H1 (cell line): ENCODE measurements at regions not wholly inside any gene's neighbourhood (a gene's known extent, or its start where the extent isn't known, plus 50 kb on each side); places are given as distances from the start of the nearest gene placed in this dataset.

ENCODE experiments used
- CHD2 ChIP-seq: IDR thresholded peaks from 2 replicates; pipeline ENCODE4 v1.6.1; 2012; ENCODE audit warnings: low read length, improper control_type of control experiment
- CTCF ChIP-seq, 3 experiments: IDR thresholded peaks; 1 replicate in 2 of 3; 2 replicates in 1 of 3; pipeline versions ENCODE4 v1.5.1 to v1.6.1; 2011; ENCODE audit warnings: low read length in 3 of 3, mild to moderate bottlenecking in 3 of 3, inconsistent platforms in 2 of 3, low read depth in 1 of 3, moderate library complexity in 1 of 3; ENCODE audit not compliant: insufficient read depth in 1 of 3; ENCODE audit errors: control extremely low read depth in 1 of 3
- FOSL1 ChIP-seq: IDR thresholded peaks from 2 replicates; pipeline ENCODE4 v1.6.1; 2011; ENCODE audit warnings: mild to moderate bottlenecking, low read depth, low read length, moderate library complexity; ENCODE audit not compliant: insufficient read depth
- HDAC2 ChIP-seq, 2 experiments: fragments of 300-600 bp in 1 of 2; sonication (generic) in 1 of 2; IDR thresholded peaks; 2 replicates each; pipeline ENCODE4 v1.6.1; 2011 to 2012; ENCODE audit warnings: low read depth in 2 of 2, low read length in 2 of 2, mild to moderate bottlenecking in 2 of 2, moderate library complexity in 2 of 2, borderline replicate concordance in 1 of 2, inconsistent platforms in 1 of 2
- JUN ChIP-seq: IDR thresholded peaks from 2 replicates; pipeline ENCODE4 v1.6.1; 2011; ENCODE audit warnings: low read depth, mild to moderate bottlenecking, improper control_type of control experiment, low read length
- KDM4A ChIP-seq: IDR thresholded peaks from one replicate; pipeline ENCODE4 v1.7.1; 2012; ENCODE audit warnings: low read depth, mild to moderate bottlenecking, moderate library complexity, low read length, inconsistent platforms; ENCODE audit not compliant: severe bottlenecking
- MAFK ChIP-seq: IDR thresholded peaks from 2 replicates; pipeline ENCODE4 v1.6.1; 2012; ENCODE audit warnings: low read depth, mild to moderate bottlenecking, improper control_type of control experiment, low read length
- POLR2A ChIP-seq, 2 experiments: IDR thresholded peaks; 1 replicate in 1 of 2; 2 replicates in 1 of 2; pipeline ENCODE4 v1.6.1; 2011; ENCODE audit warnings: low read depth in 2 of 2, low read length in 2 of 2, mild to moderate bottlenecking in 2 of 2; ENCODE audit errors: control extremely low read depth in 1 of 2
- SIN3A ChIP-seq, 2 experiments: IDR thresholded peaks in 1 of 2; conservative IDR thresholded peaks in 1 of 2; 2 replicates each; pipeline ENCODE4 v1.6.1; 2011 to 2012; ENCODE audit warnings: low read length in 2 of 2, improper control_type of control experiment in 1 of 2, low read depth in 1 of 2, mild to moderate bottlenecking in 1 of 2
- SIRT6 ChIP-seq: IDR thresholded peaks from one replicate; pipeline ENCODE4 v1.7.1; 2012; ENCODE audit warnings: low read length, inconsistent platforms
- SP2 ChIP-seq: IDR thresholded peaks from 2 replicates; pipeline ENCODE4 v1.6.1; 2012; ENCODE audit warnings: mild to moderate bottlenecking, low read length, inconsistent platforms

GRCh38 chr2:12089001-12089400 lies 342.6 kb downstream of the LPIN1 start:
- TF ChIP-seq SIN3A (conservative IDR thresholded peaks at IDR 0.05 in 1 of 2, IDR thresholded peaks at IDR 0.05 in 1 of 2; ENCODE audit: low read depth in 1 of 2, low read length in 2 of 2) (no peak), SP2 (no peak), CTCF (IDR thresholded peaks at IDR 0.05; ENCODE audit: control extremely low read depth in 1 of 3, insufficient read depth in 1 of 3, low read depth in 1 of 3, low read length in 3 of 3) (no peak), POLR2A (IDR thresholded peaks at IDR 0.05; ENCODE audit: control extremely low read depth in 1 of 2, low read depth in 2 of 2, low read length in 2 of 2) (no peak), JUN (no peak), HDAC2 (IDR thresholded peaks at IDR 0.05; ENCODE audit: borderline replicate concordance in 1 of 2, low read depth in 2 of 2, low read length in 2 of 2) (no peak), MAFK (no peak), SIRT6 (no peak), CHD2 (no peak), KDM4A (no peak), FOSL1 (no peak)
